ENCODE measurements at regions not wholly inside any gene's neighbourhood (a gene's known extent, or its start where the extent isn't known, plus 50 kb on each side); places are given as distances from the start of the nearest gene placed in this dataset.
A peak's percentile ranks its signal among the peaks of the same experiment; 100 is the strongest.

DNA sequence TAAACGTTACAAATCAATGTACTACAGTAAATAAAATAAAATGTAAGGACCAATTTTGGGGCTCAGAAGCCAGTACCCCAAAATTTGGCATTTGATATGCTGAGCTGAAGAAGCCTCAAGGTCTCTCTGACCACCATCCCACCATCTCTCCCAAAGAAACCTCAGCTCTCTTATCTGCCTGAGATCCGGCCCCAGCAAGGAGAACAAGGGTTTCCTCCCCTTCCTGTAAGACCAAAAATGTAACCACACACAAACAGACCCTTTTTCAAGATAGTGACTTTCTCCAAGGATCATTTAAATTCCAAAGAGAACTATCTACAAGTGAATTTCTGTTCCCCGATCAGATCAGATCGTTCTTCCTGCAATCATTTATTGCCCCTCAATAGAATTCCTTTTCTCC, 68.1 kb upstream of the SLC45A1 start:
- CTCF ChIA-PET: no interaction called here
- in situ Hi-C loops (cut with HindIII; ENCODE audit: low pct_unique_long_range_greater_than_20kb, low sequenced_read_pairs): no loop called here
- TF ChIP-seq SIN3A (IDR thresholded peaks at IDR 0.05; ENCODE audit: borderline replicate concordance, insufficient read depth, low read depth, low read length) (no peak), POLR2AphosphoS5 (IDR thresholded peaks at IDR 0.05; ENCODE audit: low read depth, low read length) (no peak), TCF7L2 (IDR thresholded peaks at IDR 0.05; ENCODE audit: low read depth, low read length) (no peak)
- TF ChIP-seq, protein P1, sequence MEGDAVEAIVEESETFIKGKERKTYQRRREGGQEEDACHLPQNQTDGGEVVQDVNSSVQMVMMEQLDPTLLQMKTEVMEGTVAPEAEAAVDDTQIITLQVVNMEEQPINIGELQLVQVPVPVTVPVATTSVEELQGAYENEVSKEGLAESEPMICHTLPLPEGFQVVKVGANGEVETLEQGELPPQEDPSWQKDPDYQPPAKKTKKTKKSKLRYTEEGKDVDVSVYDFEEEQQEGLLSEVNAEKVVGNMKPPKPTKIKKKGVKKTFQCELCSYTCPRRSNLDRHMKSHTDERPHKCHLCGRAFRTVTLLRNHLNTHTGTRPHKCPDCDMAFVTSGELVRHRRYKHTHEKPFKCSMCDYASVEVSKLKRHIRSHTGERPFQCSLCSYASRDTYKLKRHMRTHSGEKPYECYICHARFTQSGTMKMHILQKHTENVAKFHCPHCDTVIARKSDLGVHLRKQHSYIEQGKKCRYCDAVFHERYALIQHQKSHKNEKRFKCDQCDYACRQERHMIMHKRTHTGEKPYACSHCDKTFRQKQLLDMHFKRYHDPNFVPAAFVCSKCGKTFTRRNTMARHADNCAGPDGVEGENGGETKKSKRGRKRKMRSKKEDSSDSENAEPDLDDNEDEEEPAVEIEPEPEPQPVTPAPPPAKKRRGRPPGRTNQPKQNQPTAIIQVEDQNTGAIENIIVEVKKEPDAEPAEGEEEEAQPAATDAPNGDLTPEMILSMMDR (IDR thresholded peaks at IDR 0.05): no peak
- TF ChIP-seq, protein P2, sequence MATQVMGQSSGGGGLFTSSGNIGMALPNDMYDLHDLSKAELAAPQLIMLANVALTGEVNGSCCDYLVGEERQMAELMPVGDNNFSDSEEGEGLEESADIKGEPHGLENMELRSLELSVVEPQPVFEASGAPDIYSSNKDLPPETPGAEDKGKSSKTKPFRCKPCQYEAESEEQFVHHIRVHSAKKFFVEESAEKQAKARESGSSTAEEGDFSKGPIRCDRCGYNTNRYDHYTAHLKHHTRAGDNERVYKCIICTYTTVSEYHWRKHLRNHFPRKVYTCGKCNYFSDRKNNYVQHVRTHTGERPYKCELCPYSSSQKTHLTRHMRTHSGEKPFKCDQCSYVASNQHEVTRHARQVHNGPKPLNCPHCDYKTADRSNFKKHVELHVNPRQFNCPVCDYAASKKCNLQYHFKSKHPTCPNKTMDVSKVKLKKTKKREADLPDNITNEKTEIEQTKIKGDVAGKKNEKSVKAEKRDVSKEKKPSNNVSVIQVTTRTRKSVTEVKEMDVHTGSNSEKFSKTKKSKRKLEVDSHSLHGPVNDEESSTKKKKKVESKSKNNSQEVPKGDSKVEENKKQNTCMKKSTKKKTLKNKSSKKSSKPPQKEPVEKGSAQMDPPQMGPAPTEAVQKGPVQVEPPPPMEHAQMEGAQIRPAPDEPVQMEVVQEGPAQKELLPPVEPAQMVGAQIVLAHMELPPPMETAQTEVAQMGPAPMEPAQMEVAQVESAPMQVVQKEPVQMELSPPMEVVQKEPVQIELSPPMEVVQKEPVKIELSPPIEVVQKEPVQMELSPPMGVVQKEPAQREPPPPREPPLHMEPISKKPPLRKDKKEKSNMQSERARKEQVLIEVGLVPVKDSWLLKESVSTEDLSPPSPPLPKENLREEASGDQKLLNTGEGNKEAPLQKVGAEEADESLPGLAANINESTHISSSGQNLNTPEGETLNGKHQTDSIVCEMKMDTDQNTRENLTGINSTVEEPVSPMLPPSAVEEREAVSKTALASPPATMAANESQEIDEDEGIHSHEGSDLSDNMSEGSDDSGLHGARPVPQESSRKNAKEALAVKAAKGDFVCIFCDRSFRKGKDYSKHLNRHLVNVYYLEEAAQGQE (IDR thresholded peaks at IDR 0.05; ENCODE audit: insufficient read depth in 1 of 2, low read depth in 2 of 2, low read length in 1 of 2): no peak
- intact Hi-C loops (cut with micrococcal nuclease; ENCODE audit: unreplicated experiment): no loop called here
- Histone ChIP-seq H3K4me1 (ENCODE audit: control insufficient read depth, insufficient read depth, low read length) (peaks cover 6% of the 10 kb centered on the region; the same call in 1 of the 2 replicates), H3K36me3 (ENCODE audit: control insufficient read depth, insufficient read depth, low read length) (no peaks in the 10 kb centered on the region), H3K27ac (ENCODE audit: low read length) (peak overlapping the region; percentile 60), H3K4me3 (ENCODE audit: low read depth in 2 of 2, low read length in 2 of 2) (no peak overlapping the region), H3K9me3 (ENCODE audit: control insufficient read depth, insufficient read depth, low read depth, low read length) (no peaks in the 10 kb centered on the region), H3K27me3 (ENCODE audit: control insufficient read depth, insufficient read depth, low read length) (no peaks in the 10 kb centered on the region)
- POLR2A ChIA-PET: no interaction called here
- no TSS peak for BruUV-seq (replicated peaks)
- ATAC-seq (no peak), DNase-seq (ENCODE audit: low read depth, low spot score) (no peak)

DNA sequence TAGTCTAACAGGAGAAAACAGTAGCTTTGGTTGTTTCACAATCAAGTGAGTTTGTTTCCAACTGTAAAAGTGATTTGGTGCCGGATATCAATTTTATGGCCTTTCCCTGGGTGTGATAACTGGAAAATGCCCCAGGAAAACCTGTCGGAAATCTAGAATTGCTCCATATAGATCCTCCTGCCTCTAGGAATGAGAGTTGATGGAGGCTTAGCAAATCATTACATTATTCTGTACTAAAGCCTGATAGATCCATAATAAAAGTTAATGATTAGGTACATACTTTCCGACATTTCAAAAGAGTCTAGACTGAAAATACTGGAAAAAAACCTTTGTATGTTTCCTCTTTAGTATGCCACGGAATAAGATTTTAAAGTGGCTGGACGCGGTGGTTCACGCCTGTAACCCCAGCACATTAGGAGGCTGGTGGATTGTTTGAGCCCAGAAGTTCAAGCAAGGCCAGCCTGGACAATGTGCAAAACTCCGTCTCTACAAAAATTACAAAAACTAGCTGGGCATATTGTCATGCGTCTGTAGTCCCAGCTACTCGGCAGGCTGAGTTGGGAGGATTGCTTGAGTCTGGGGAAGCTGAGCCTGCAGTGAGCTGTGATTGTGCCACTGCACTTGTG, 70.0 kb upstream of the SLC45A1 start:
- in situ Hi-C loops (cut with HindIII; ENCODE audit: low pct_unique_long_range_greater_than_20kb, low sequenced_read_pairs): no loop called here
- POLR2A ChIA-PET: interaction anchor here (0.6 to 1.1 kb wide), 5 partner anchors 41 to 254 kb away, joined by 3 to 4 read pairs (median 3); no protein-coding TSS in a partner anchor
- BruUV-seq (replicated peaks): no TSS peak
- no peaks in the 10 kb centered on the region for H3K27me3 ChIP-seq (ENCODE audit: control insufficient read depth, insufficient read depth, low read length)
- H3K9me3 ChIP-seq (ENCODE audit: control insufficient read depth, insufficient read depth, low read depth, low read length): no peaks in the 10 kb centered on the region
- no peaks in the 10 kb centered on the region for H3K36me3 ChIP-seq (ENCODE audit: control insufficient read depth, insufficient read depth, low read length)
- TF ChIP-seq, protein P2 (IDR thresholded peaks at IDR 0.05; ENCODE audit: insufficient read depth in 1 of 2, low read depth in 2 of 2, low read length in 1 of 2): no peak
- TF ChIP-seq POLR2AphosphoS5 (IDR thresholded peaks at IDR 0.05; ENCODE audit: low read depth, low read length) (no peak), SIN3A (IDR thresholded peaks at IDR 0.05; ENCODE audit: borderline replicate concordance, insufficient read depth, low read depth, low read length) (no peak), TCF7L2 (IDR thresholded peaks at IDR 0.05; ENCODE audit: low read depth, low read length) (no peak)
- CTCF ChIA-PET: interaction anchor here (0.7 kb wide), 1 partner anchor 28 kb away, joined by 3 read pairs; no protein-coding TSS in a partner anchor
- ATAC-seq: no peak
- intact Hi-C loops (cut with micrococcal nuclease; ENCODE audit: unreplicated experiment): no loop called here
- no peak for DNase-seq (ENCODE audit: low read depth, low spot score)
- H3K4me3 ChIP-seq (ENCODE audit: low read depth in 2 of 2, low read length in 2 of 2): no peak overlapping the region
- H3K27ac ChIP-seq (ENCODE audit: low read length): peak overlapping the region; percentile 68; the same call in 1 of the 2 replicates
- H3K4me1 ChIP-seq (ENCODE audit: control insufficient read depth, insufficient read depth, low read length): peaks cover 6% of the 10 kb centered on the region; the same call in 1 of the 2 replicates
